Panc1 (cell line): ENCODE measurements at regions not wholly inside any gene's neighbourhood (a gene's known extent, or its start where the extent isn't known, plus 50 kb on each side); places are given as distances from the start of the nearest gene placed in this dataset.

Source experiments
- ATAC-seq: fragments of 200-7000 bp; cut with Tn5 transposase; 2 replicates; pipeline ENCODE4 v1.9.1; 2020; ENCODE audit warnings: mild to moderate bottlenecking, moderate library complexity
- BruUV-seq: library from RNA; stranded (reverse); fragments of 400-500 nt; replicated peaks from 2 replicates; lab custom pipeline; 2021; lab: Mats Ljungman, UMichigan
- CTCF ChIA-PET: fragments of 300-600 bp; sonication (Branson Sonifier 250); formaldehyde crosslinking; loops from one replicate; lab custom pipeline; 2022; ENCODE audit warnings: antibody characterized with exemption; lab: Charles Lee
- POLR2A ChIA-PET: fragments of 300-600 bp; sonication (Branson Sonifier 250); formaldehyde crosslinking; loops from one replicate; lab custom pipeline; 2022; ENCODE audit warnings: antibody characterized with exemption; lab: Charles Lee
- DNase-seq: peaks from one replicate; pipeline ENCODE4 v3.0.0-alpha.2; 2010; ENCODE audit warnings: low read depth, low spot score
- H3K27ac ChIP-seq: 2 replicates; pipeline ENCODE4 v1.5.1; 2011; ENCODE audit warnings: mild to moderate bottlenecking, low read length, inconsistent platforms
- H3K27me3 ChIP-seq: fragments of 200-500 bp; sonication (Bioruptor generic); 2 replicates; pipeline ENCODE4 v1.6.0; 2014; ENCODE audit warnings: low read length, inconsistent platforms; ENCODE audit not compliant: control insufficient read depth, insufficient read depth
- H3K36me3 ChIP-seq: fragments of 200-500 bp; sonication (Bioruptor generic); 2 replicates; pipeline ENCODE4 v1.5.1; 2014; ENCODE audit warnings: inconsistent platforms, mild to moderate bottlenecking, low read length, moderate library complexity; ENCODE audit not compliant: control insufficient read depth, insufficient read depth
- H3K4me1 ChIP-seq: 2 replicates; pipeline ENCODE4 v1.5.1; 2011; ENCODE audit warnings: inconsistent platforms, mild to moderate bottlenecking, low read length, moderate library complexity; ENCODE audit not compliant: control insufficient read depth, insufficient read depth
- H3K4me3 ChIP-seq, 2 experiments: 2 replicates each; pipeline ENCODE4 v1.5.1; 2011 to 2012; ENCODE audit warnings: low read depth in 2 of 2, low read length in 2 of 2, mild to moderate bottlenecking in 2 of 2, inconsistent platforms in 1 of 2, moderate library complexity in 1 of 2
- H3K9me3 ChIP-seq: fragments of 200-500 bp; sonication (Bioruptor generic); 2 replicates; pipeline ENCODE4 v1.5.1; 2014; ENCODE audit warnings: low read depth, mild to moderate bottlenecking, inconsistent platforms, low read length, moderate library complexity; ENCODE audit not compliant: control insufficient read depth, insufficient read depth
- POLR2AphosphoS5 ChIP-seq: IDR thresholded peaks from 2 replicates; pipeline ENCODE4 v1.6.1; 2012; ENCODE audit warnings: mild to moderate bottlenecking, low read depth, low read length, moderate library complexity
- REST ChIP-seq, 2 experiments: IDR thresholded peaks; 2 replicates each; pipeline ENCODE4 v1.6.1; 2011 to 2012; ENCODE audit warnings: low read depth in 2 of 2, control low read depth in 1 of 2, low read length in 1 of 2, mild to moderate bottlenecking in 1 of 2, moderate library complexity in 1 of 2; ENCODE audit not compliant: insufficient read depth in 1 of 2
- SIN3A ChIP-seq: IDR thresholded peaks from 2 replicates; pipeline ENCODE4 v1.6.1; 2012; ENCODE audit warnings: low read depth, mild to moderate bottlenecking, low read length, moderate library complexity, borderline replicate concordance; ENCODE audit not compliant: insufficient read depth
- TCF7L2 ChIP-seq: IDR thresholded peaks from 2 replicates; pipeline ENCODE4 v1.6.1; 2011; ENCODE audit warnings: mild to moderate bottlenecking, low read depth, low read length, inconsistent platforms
- in situ Hi-C: cut with HindIII; loops from 2 replicates; pipeline ENCODE4 v1.10.0; 2016; ENCODE audit warnings: low sequenced_read_pairs, low pct_unique_long_range_greater_than_20kb
- intact Hi-C: fragments of 100-400 bp; cut with micrococcal nuclease; formaldehyde crosslinking; loops from one replicate; pipeline ENCODE4 v1.10.0; 2022; ENCODE audit not compliant: unreplicated experiment
- TF ChIP-seq, protein P1 (sequence below): fragments of 450-650 bp; IDR thresholded peaks from 2 replicates; pipeline ENCODE4 v1.5.1; 2017; ENCODE audit warnings: mild to moderate bottlenecking

DNA sequence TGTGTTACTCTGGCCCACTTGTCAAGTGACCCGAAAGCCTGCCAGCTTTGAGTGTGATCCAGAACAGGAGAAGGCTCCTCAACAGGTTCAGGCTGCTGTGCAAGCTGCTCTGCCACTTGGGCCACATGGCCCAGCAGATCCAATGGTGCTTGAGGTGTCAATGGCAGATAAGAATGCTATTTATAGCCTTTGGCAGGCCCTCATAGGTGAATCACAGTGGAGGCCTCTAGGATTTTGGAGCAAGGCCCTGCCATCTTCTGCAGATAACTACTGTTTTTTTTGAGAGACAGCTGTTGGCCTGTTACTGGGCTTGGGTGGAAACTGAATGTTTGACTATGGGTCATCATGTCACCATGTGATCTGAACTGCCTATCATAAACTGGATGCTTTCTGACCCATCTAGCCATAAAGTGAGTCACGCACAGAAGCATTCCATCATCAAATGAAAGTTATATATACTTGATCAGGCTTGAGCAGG, 180.8 kb downstream of the CARTPT start:
- no peaks in the 10 kb centered on the region for H3K9me3 ChIP-seq
- BruUV-seq = no TSS peak
- ChIA-PET CTCF (no interaction called here), POLR2A (no interaction called here)
- H3K27ac ChIP-seq = no peak overlapping the region
- no peaks in the 10 kb centered on the region for H3K4me1 ChIP-seq
- in situ Hi-C loops = no loop called here
- TF ChIP-seq POLR2AphosphoS5 (no peak), TCF7L2 (no peak), SIN3A (no peak), REST (IDR thresholded peaks at IDR 0.05; ENCODE audit: insufficient read depth in 1 of 2, low read depth in 2 of 2, low read length in 1 of 2) (no peak)
- TF ChIP-seq, protein P1, sequence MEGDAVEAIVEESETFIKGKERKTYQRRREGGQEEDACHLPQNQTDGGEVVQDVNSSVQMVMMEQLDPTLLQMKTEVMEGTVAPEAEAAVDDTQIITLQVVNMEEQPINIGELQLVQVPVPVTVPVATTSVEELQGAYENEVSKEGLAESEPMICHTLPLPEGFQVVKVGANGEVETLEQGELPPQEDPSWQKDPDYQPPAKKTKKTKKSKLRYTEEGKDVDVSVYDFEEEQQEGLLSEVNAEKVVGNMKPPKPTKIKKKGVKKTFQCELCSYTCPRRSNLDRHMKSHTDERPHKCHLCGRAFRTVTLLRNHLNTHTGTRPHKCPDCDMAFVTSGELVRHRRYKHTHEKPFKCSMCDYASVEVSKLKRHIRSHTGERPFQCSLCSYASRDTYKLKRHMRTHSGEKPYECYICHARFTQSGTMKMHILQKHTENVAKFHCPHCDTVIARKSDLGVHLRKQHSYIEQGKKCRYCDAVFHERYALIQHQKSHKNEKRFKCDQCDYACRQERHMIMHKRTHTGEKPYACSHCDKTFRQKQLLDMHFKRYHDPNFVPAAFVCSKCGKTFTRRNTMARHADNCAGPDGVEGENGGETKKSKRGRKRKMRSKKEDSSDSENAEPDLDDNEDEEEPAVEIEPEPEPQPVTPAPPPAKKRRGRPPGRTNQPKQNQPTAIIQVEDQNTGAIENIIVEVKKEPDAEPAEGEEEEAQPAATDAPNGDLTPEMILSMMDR = no peak
- H3K27me3 ChIP-seq = peaks cover 2% of the 10 kb centered on the region; the same call in 1 of the 2 replicates
- intact Hi-C loops = loop anchor here (10.0 kb wide), 1 partner anchor 115 kb away; no protein-coding TSS in a partner anchor
- DNase-seq (no peak), ATAC-seq (no peak)
- no peak overlapping the region for H3K4me3 ChIP-seq
- no peaks in the 10 kb centered on the region for H3K36me3 ChIP-seq

GRCh38 chr5:71903808-71904207, 184.7 kb downstream of the CARTPT start:
- no peak overlapping the region for H3K4me3 ChIP-seq
- TF ChIP-seq SIN3A = no peak
- no peak for TF ChIP-seq REST (IDR thresholded peaks at IDR 0.05; ENCODE audit: insufficient read depth in 1 of 2, low read depth in 2 of 2, low read length in 1 of 2)
- TF ChIP-seq, protein P1 = no peak
- no peak for TF ChIP-seq TCF7L2
- no peak for TF ChIP-seq POLR2AphosphoS5
- intact Hi-C loops = loop anchor here (10.0 kb wide), 1 partner anchor 119 kb away; no protein-coding TSS in a partner anchor
- POLR2A ChIA-PET = no interaction called here
- no peak overlapping the region for H3K27ac ChIP-seq
- no peaks in the 10 kb centered on the region for H3K36me3 ChIP-seq
- CTCF ChIA-PET = no interaction called here
- H3K9me3 ChIP-seq = no peaks in the 10 kb centered on the region
- H3K27me3 ChIP-seq = no peaks in the 10 kb centered on the region
- in situ Hi-C loops = no loop called here
- no peak for DNase-seq
- BruUV-seq = no TSS peak
- no peak for ATAC-seq
- no peaks in the 10 kb centered on the region for H3K4me1 ChIP-seq
